ENCODE measurements at regions not wholly inside any gene's neighbourhood (a gene's known extent, or its start where the extent isn't known, plus 50 kb on each side); places are given as distances from the start of the nearest gene placed in this dataset.
A peak's percentile ranks its signal among the peaks of the same experiment; 100 is the strongest.

- Histone ChIP-seq H3K27me3 (no peaks in the 10 kb centered on the region), H3K36me3 (ENCODE audit: low read depth, missing control alignments) (no peaks in the 10 kb centered on the region), H3K4me3 (no peak overlapping the region), H3K9me3 (no peaks in the 10 kb centered on the region), H3K4me1 (no peaks in the 10 kb centered on the region), H3K27ac (no peak overlapping the region)
- DNase-seq: no peak
- TF ChIP-seq CTCF (IDR thresholded peaks at IDR 0.05) (no peak), POLR2A (IDR thresholded peaks at IDR 0.05) (no peak)
- intact Hi-C loops (cut with DNase I; ENCODE audit: low total_unique reads): no loop called here
- 97 to 100% methylated on average over 2 of the region's 2 CpGs for whole genome bisulfite sequencing, 2 donors
Observed at GRCh38 chr4:217891-218290, 87.4 kb downstream of the ZNF732 start.

- Histone ChIP-seq H3K9me3 (no peaks in the 10 kb centered on the region), H3K4me3 (peak overlapping the region in 1 of 2 donors; percentile 73), H3K4me1 (no peaks in the 10 kb centered on the region), H3K27me3 (no peaks in the 10 kb centered on the region), H3K36me3 (ENCODE audit: low read depth, missing control alignments) (no peaks in the 10 kb centered on the region), H3K27ac (no peak overlapping the region)
- intact Hi-C loops (cut with DNase I; ENCODE audit: low total_unique reads): no loop called here
- TF ChIP-seq CTCF (IDR thresholded peaks at IDR 0.05): no peak
- TF ChIP-seq POLR2A (IDR thresholded peaks at IDR 0.05): no peak
- WGBS, 2 donors: 76 to 86% methylated on average over 2 of the region's 2 CpGs
- DNase-seq: no peak
Observed at GRCh38 chr4:213971-214370, 89.7 kb downstream of the ZNF718 start.

Data from testis (tissue), 2 donors.